DND-41 (cell line): ENCODE measurements at regions not wholly inside any gene's neighbourhood (a gene's known extent, or its start where the extent isn't known, plus 50 kb on each side); places are given as distances from the start of the nearest gene placed in this dataset.

Source experiments
- ATAC-seq: fragments of 200-7000 bp; cut with Tn5 transposase; 3 replicates; pipeline ENCODE4 v1.9.1; 2021; ENCODE audit warnings: low read depth; ENCODE audit not compliant: insufficient read depth
- DNase-seq: peaks from one replicate; pipeline ENCODE4 v3.0.0-alpha.2; 2020
- H2AFZ ChIP-seq: 2 replicates; pipeline ENCODE4 v1.6.0; 2012; ENCODE audit warnings: low read depth, low read length
- H3K27ac ChIP-seq: 2 replicates; pipeline ENCODE4 v1.5.1; 2012; ENCODE audit warnings: low read length, inconsistent platforms
- H3K27me3 ChIP-seq: fragments of 200-600 bp; sonication (generic); 2 replicates; pipeline ENCODE4 v1.6.0; 2012; ENCODE audit warnings: low read length, mild to moderate bottlenecking, inconsistent platforms; ENCODE audit not compliant: insufficient read depth, poor library complexity
- H3K36me3 ChIP-seq: 2 replicates; pipeline ENCODE4 v1.5.1; 2012; ENCODE audit warnings: low read length, inconsistent platforms; ENCODE audit not compliant: insufficient read depth
- H3K4me1 ChIP-seq: 2 replicates; pipeline ENCODE4 v1.5.1; 2012; ENCODE audit warnings: mild to moderate bottlenecking, low read length; ENCODE audit not compliant: insufficient read depth
- H3K4me2 ChIP-seq: 2 replicates; pipeline ENCODE4 v1.6.0; 2012; ENCODE audit warnings: mild to moderate bottlenecking, moderate library complexity, low read length, inconsistent platforms; ENCODE audit not compliant: insufficient read depth
- H3K4me3 ChIP-seq, 2 experiments: fragments of 200-600 bp in 1 of 2; shearing (Covaris generic) in 1 of 2; 2 replicates each; pipeline ENCODE4 v1.5.1; 2012 to 2016; ENCODE audit warnings: inconsistent platforms in 2 of 2, low read length in 2 of 2, mild to moderate bottlenecking in 2 of 2, low read depth in 1 of 2, moderate library complexity in 1 of 2
- H3K79me2 ChIP-seq: 2 replicates; pipeline ENCODE4 v1.6.0; 2012; ENCODE audit warnings: low read length, inconsistent platforms; ENCODE audit not compliant: insufficient read depth
- H3K9ac ChIP-seq: 2 replicates; pipeline ENCODE4 v1.6.0; 2012; ENCODE audit warnings: low read depth, mild to moderate bottlenecking, inconsistent platforms, low read length, moderate library complexity
- H3K9me3 ChIP-seq: 2 replicates; pipeline ENCODE4 v1.5.1; 2012; ENCODE audit warnings: low read length, moderate library complexity, mild to moderate bottlenecking, inconsistent platforms; ENCODE audit not compliant: insufficient read depth, severe bottlenecking
- H4K20me1 ChIP-seq: 2 replicates; pipeline ENCODE4 v1.6.0; 2012; ENCODE audit warnings: low read length; ENCODE audit not compliant: insufficient read depth
- EZH2 ChIP-seq: IDR thresholded peaks from 3 replicates; pipeline ENCODE4 v1.6.1; 2012; ENCODE audit warnings: borderline replicate concordance, low read depth, mild to moderate bottlenecking, moderate library complexity, low read length, inconsistent platforms; ENCODE audit not compliant: severe bottlenecking
- TF ChIP-seq, protein P1 (sequence below): IDR thresholded peaks from 2 replicates; pipeline ENCODE4 v1.5.1; 2012; ENCODE audit warnings: borderline replicate concordance, low read length, moderate library complexity, mild to moderate bottlenecking; ENCODE audit not compliant: poor library complexity, severe bottlenecking; ENCODE audit errors: extremely low read depth

DNA sequence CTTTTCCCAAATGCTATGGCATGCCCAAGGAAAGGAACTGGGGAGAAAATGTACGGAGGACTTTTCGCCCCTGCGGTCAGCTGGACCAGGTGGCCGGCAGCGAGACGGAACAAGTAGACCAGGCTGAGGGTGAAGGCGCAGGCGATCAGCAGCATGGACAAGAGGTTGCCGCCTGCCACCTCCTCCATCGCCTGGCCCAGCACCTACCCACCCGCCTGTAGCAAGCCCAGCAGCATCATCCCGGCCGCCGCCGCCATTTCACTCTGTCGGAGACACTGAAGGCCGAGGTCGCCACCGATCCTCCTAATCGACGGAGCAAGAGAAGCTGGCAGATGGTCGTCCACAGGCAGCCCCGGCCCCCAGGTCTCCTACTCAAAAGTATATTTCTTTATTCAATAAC, 1046.3 kb upstream of the GBE1 start:
- DNase-seq, result no peak
- H3K36me3 ChIP-seq, result no peaks in the 10 kb centered on the region
- H3K9me3 ChIP-seq, result peaks cover 3% of the 10 kb centered on the region
- no peaks in the 10 kb centered on the region for H3K4me1 ChIP-seq
- no peak overlapping the region for H2AFZ ChIP-seq
- ATAC-seq, result no peak
- TF ChIP-seq EZH2, result no peak
- TF ChIP-seq, protein P1, sequence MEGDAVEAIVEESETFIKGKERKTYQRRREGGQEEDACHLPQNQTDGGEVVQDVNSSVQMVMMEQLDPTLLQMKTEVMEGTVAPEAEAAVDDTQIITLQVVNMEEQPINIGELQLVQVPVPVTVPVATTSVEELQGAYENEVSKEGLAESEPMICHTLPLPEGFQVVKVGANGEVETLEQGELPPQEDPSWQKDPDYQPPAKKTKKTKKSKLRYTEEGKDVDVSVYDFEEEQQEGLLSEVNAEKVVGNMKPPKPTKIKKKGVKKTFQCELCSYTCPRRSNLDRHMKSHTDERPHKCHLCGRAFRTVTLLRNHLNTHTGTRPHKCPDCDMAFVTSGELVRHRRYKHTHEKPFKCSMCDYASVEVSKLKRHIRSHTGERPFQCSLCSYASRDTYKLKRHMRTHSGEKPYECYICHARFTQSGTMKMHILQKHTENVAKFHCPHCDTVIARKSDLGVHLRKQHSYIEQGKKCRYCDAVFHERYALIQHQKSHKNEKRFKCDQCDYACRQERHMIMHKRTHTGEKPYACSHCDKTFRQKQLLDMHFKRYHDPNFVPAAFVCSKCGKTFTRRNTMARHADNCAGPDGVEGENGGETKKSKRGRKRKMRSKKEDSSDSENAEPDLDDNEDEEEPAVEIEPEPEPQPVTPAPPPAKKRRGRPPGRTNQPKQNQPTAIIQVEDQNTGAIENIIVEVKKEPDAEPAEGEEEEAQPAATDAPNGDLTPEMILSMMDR, result no peak
- no peak overlapping the region for H3K4me3 ChIP-seq
- no peaks in the 10 kb centered on the region for H3K27me3 ChIP-seq
- H3K4me2 ChIP-seq, result no peak overlapping the region
- no peaks in the 10 kb centered on the region for H3K79me2 ChIP-seq
- H3K27ac ChIP-seq, result no peak overlapping the region
- no peak overlapping the region for H3K9ac ChIP-seq
- no peaks in the 10 kb centered on the region for H4K20me1 ChIP-seq

- ATAC-seq (no peak), DNase-seq (no peak)
- Histone ChIP-seq H4K20me1 (no peaks in the 10 kb centered on the region), H3K27ac (no peak overlapping the region), H3K36me3 (no peaks in the 10 kb centered on the region), H3K9me3 (peaks cover 2% of the 10 kb centered on the region), H3K79me2 (no peaks in the 10 kb centered on the region), H3K4me2 (no peak overlapping the region), H2AFZ (no peak overlapping the region), H3K27me3 (no peaks in the 10 kb centered on the region), H3K4me3 (no peak overlapping the region), H3K4me1 (no peaks in the 10 kb centered on the region), H3K9ac (no peak overlapping the region)
- TF ChIP-seq, protein P1, result no peak
- no peak for TF ChIP-seq EZH2
These were observed 1041.1 kb upstream of the GBE1 start for GRCh38 chr3:82802501-82802900.

DNA sequence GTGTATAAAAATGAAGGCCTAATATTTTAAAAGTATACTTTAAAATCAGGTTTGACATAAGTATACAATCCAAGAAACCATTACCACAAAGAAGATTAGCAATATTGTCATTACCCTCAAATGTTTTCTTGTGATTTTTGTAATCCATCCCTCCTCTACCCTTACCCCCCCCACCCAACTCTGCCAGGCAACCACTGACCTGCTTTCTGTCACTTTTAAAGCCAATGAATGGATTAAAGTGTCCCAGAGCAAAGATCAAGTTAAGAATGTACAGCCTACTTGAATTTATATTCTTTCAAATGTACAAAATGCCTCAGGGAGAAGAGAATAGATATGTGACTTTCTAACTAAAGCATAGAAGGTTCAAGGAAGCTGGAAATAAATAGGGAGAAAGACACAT, 1038.8 kb upstream of the GBE1 start:
- no peak overlapping the region for H3K4me3 ChIP-seq
- DNase-seq (no peak), ATAC-seq (no peak)
- H4K20me1 ChIP-seq, result no peaks in the 10 kb centered on the region
- no peak overlapping the region for H2AFZ ChIP-seq
- peaks cover 2% of the 10 kb centered on the region for H3K9me3 ChIP-seq
- H3K4me1 ChIP-seq, result no peaks in the 10 kb centered on the region
- no peaks in the 10 kb centered on the region for H3K79me2 ChIP-seq
- H3K4me2 ChIP-seq, result no peak overlapping the region
- no peaks in the 10 kb centered on the region for H3K36me3 ChIP-seq
- H3K9ac ChIP-seq, result no peak overlapping the region
- H3K27ac ChIP-seq, result no peak overlapping the region
- H3K27me3 ChIP-seq, result no peaks in the 10 kb centered on the region
- TF ChIP-seq EZH2, result no peak
- TF ChIP-seq, protein P1, result no peak

- Histone ChIP-seq H2AFZ (peak overlapping the region; percentile 48), H3K27me3 (no peaks in the 10 kb centered on the region), H4K20me1 (no peaks in the 10 kb centered on the region), H3K4me1 (no peaks in the 10 kb centered on the region), H3K9me3 (peaks cover 2% of the 10 kb centered on the region), H3K27ac (no peak overlapping the region), H3K36me3 (no peaks in the 10 kb centered on the region), H3K9ac (no peak overlapping the region), H3K4me2 (no peak overlapping the region), H3K79me2 (no peaks in the 10 kb centered on the region), H3K4me3 (no peak overlapping the region)
- no peak for ATAC-seq
- no peak for TF ChIP-seq EZH2
- TF ChIP-seq, protein P1, result no peak
- no peak for DNase-seq
These were observed 1035.3 kb upstream of the GBE1 start for GRCh38 chr3:82796765-82797164.
